Naive thymus-derived CD4-positive, alpha-beta T cell (primary cell): ENCODE measurements at regions not wholly inside any gene's neighbourhood (a gene's known extent, or its start where the extent isn't known, plus 50 kb on each side); places are given as distances from the start of the nearest gene placed in this dataset.

Experiments
- ATAC-seq: fragments of 150-1000 bp; cut with Tn5 transposase; 2 replicates; pipeline ENCODE4 v1.10.0; 2021; ENCODE audit warnings: mild to moderate bottlenecking, moderate library complexity
- CTCF ChIA-PET: fragments of 350-600 bp; sonication (Branson Sonifier 250); formaldehyde crosslinking; loops from one replicate; lab custom pipeline; 2021; ENCODE audit warnings: antibody characterized with exemption; lab: Charles Lee
- POLR2A ChIA-PET: fragments of 350-600 bp; sonication (Branson Sonifier 250); formaldehyde crosslinking; loops from one replicate; lab custom pipeline; 2021; ENCODE audit warnings: antibody characterized with exemption, inconsistent platforms; lab: Charles Lee
- DNase-seq, 9 donors: peaks; one replicate each; pipeline versions ENCODE4 v3.0.0 to v3.0.0-alpha.2; 2020 to 2022; ENCODE audit warnings: mixed read lengths in 1 of 9
- H3K27ac ChIP-seq: one replicate; pipeline ENCODE4 v1.7.0; 2013; ENCODE audit warnings: mild to moderate bottlenecking, low read depth, low read length, moderate library complexity
- H3K27me3 ChIP-seq, 2 donors: one replicate each; pipeline ENCODE4 v1.7.0; 2013; ENCODE audit warnings: low read length in 2 of 2, mild to moderate bottlenecking in 2 of 2, moderate library complexity in 2 of 2; ENCODE audit not compliant: control insufficient read depth in 2 of 2, insufficient read depth in 2 of 2
- H3K36me3 ChIP-seq, 3 experiments: 1 replicate in 2 of 3; 2 replicates in 1 of 3; pipeline ENCODE4 v1.7.0; 2013; ENCODE audit warnings: low read length in 3 of 3, mild to moderate bottlenecking in 3 of 3, moderate library complexity in 1 of 3; ENCODE audit not compliant: insufficient read depth in 3 of 3, control insufficient read depth in 2 of 3
- H3K4me1 ChIP-seq, 2 donors: one replicate each; pipeline ENCODE4 v1.7.0; 2013; ENCODE audit warnings: low read length in 2 of 2, mild to moderate bottlenecking in 2 of 2, moderate library complexity in 1 of 2; ENCODE audit not compliant: control insufficient read depth in 2 of 2, insufficient read depth in 2 of 2
- H3K4me3 ChIP-seq: 2 replicates; pipeline ENCODE4 v1.7.0; 2013; ENCODE audit warnings: mild to moderate bottlenecking, low read length
- H3K9me3 ChIP-seq, 3 experiments: 1 replicate in 2 of 3; 2 replicates in 1 of 3; pipeline ENCODE4 v1.7.0; 2013; ENCODE audit warnings: low read length in 3 of 3; ENCODE audit not compliant: control insufficient read depth in 2 of 3
- H3K27ac Mint-ChIP-seq, 9 donors: one replicate each; pipeline ENCODE4 v1.8.0; 2020 to 2022; ENCODE audit warnings: mixed read lengths in 9 of 9, mild to moderate bottlenecking in 8 of 9, moderate library complexity in 5 of 9, inconsistent platforms in 2 of 9
- H3K27me3 Mint-ChIP-seq, 5 donors: one replicate each; pipeline ENCODE4 v1.8.0; 2021 to 2022; ENCODE audit warnings: mixed read lengths in 5 of 5, mild to moderate bottlenecking in 1 of 5
- H3K36me3 Mint-ChIP-seq, 5 donors: one replicate each; pipeline ENCODE4 v1.8.0; 2020 to 2022; ENCODE audit warnings: mixed read lengths in 5 of 5, mild to moderate bottlenecking in 3 of 5, inconsistent platforms in 1 of 5
- H3K4me1 Mint-ChIP-seq, 7 donors: one replicate each; pipeline ENCODE4 v1.8.0; 2020 to 2022; ENCODE audit warnings: mixed read lengths in 7 of 7, mild to moderate bottlenecking in 3 of 7, inconsistent platforms in 1 of 7
- H3K4me3 Mint-ChIP-seq, 10 donors: one replicate each; pipeline ENCODE4 v1.8.0; 2020 to 2022; ENCODE audit warnings: mild to moderate bottlenecking in 10 of 10, mixed read lengths in 10 of 10, moderate library complexity in 6 of 10, inconsistent platforms in 2 of 10
- H3K9me3 Mint-ChIP-seq, 11 donors: one replicate each; pipeline ENCODE4 v1.8.0; 2020 to 2022; ENCODE audit warnings: mixed read lengths in 11 of 11, mild to moderate bottlenecking in 4 of 11, inconsistent platforms in 1 of 11, moderate library complexity in 1 of 11
- intact Hi-C, 2 donors: fragments of 100-400 bp; cut with micrococcal nuclease; formaldehyde crosslinking; loops; one replicate each; pipeline ENCODE4 v1.15.1; 2023

DNA sequence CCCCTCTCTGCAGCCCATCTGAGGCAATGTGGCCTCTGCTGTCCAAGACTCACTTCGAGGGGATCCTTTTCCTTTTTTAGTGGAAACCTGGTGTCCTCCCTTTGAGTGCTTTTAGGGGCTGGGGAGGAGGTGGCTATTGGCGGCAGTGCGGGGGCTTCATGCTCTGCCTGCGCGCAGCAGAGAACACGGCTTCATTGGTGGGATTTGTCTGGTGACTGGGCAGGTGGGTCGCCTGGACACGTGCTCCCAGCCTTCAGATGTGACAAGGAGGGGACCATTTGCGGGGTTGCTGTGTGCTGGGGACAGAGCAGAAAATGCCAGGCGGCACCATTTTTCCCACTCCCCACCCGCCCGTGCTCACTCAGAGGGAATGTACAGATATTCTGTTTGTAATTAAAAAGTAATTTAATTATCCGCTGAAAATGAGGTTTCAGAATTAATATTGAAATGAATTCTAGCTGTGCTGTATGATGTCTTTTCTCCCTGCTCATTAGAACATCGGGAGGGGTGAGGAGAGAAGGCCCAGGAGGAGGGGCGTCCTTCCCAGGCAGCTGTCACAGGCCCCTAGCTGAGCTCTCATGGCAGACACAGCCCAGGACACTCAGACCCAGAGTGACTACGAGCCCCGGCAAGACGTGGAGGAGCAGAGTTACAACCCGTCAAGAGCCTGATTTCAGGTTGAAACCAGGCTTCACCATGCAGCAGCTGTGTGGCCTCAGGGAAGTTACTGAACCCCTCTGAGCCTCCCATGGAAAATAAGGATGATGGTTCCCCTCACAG is 417.2 kb upstream of the SULF2 start:
- ATAC-seq (no peak), DNase-seq (no peak)
- Mint-ChIP-seq H3K9me3 (peaks cover 0 to 2% (median 0%) of the 10 kb centered on the region in 11 donors), H3K4me1 (no peaks in the 10 kb centered on the region), H3K27me3 (peaks cover 0 to 8% (median 0%) of the 10 kb centered on the region in 5 donors), H3K36me3 (no peaks in the 10 kb centered on the region), H3K27ac (no peak overlapping the region), H3K4me3 (no peak overlapping the region)
- Histone ChIP-seq H3K36me3 (no peaks in the 10 kb centered on the region), H3K4me1 (no peaks in the 10 kb centered on the region), H3K27me3 (no peaks in the 10 kb centered on the region), H3K27ac (no peak overlapping the region), H3K9me3 (no peaks in the 10 kb centered on the region), H3K4me3 (no peak overlapping the region)
- POLR2A ChIA-PET, result no interaction called here
- intact Hi-C loops, result no loop called here
- CTCF ChIA-PET, result no interaction called here

GRCh38 chr20:48201885-48202284 is 416.6 kb upstream of the SULF2 start:
- ATAC-seq, result no peak
- POLR2A ChIA-PET, result no interaction called here
- intact Hi-C loops, result no loop called here

GRCh38 chr20:48201188-48201587 is 415.9 kb upstream of the SULF2 start:
- ChIA-PET POLR2A (no interaction called here), CTCF (no interaction called here)
- H3K27me3 Mint-ChIP-seq, result peaks cover 0 to 13% (median 4%) of the 10 kb centered on the region in 5 donors
- Histone ChIP-seq H3K27me3 (no peaks in the 10 kb centered on the region), H3K27ac (no peak overlapping the region), H3K4me1 (no peaks in the 10 kb centered on the region), H3K9me3 (no peaks in the 10 kb centered on the region), H3K4me3 (no peak overlapping the region), H3K36me3 (no peaks in the 10 kb centered on the region)
- H3K36me3 Mint-ChIP-seq, result no peaks in the 10 kb centered on the region
- peaks cover 0 to 2% (median 0%) of the 10 kb centered on the region in 11 donors for H3K9me3 Mint-ChIP-seq
- ATAC-seq (no peak), DNase-seq (no peak)
- no peak overlapping the region for H3K4me3 Mint-ChIP-seq
- no peak overlapping the region for H3K27ac Mint-ChIP-seq
- no peaks in the 10 kb centered on the region for H3K4me1 Mint-ChIP-seq
- intact Hi-C loops, result no loop called here

More at GRCh38 chr20:48201885-48202284, 416.6 kb upstream of the SULF2 start:
- no peaks in the 10 kb centered on the region for H3K36me3 ChIP-seq
- Mint-ChIP-seq H3K9me3 (peaks cover 0 to 2% (median 0%) of the 10 kb centered on the region in 11 donors), H3K27ac (no peak overlapping the region), H3K36me3 (no peaks in the 10 kb centered on the region), H3K27me3 (peaks cover 0 to 13% (median 4%) of the 10 kb centered on the region in 5 donors), H3K4me1 (no peaks in the 10 kb centered on the region), H3K4me3 (no peak overlapping the region)
- no peaks in the 10 kb centered on the region for H3K9me3 ChIP-seq
- no peak overlapping the region for H3K27ac ChIP-seq
- no peak for DNase-seq
- no peaks in the 10 kb centered on the region for H3K27me3 ChIP-seq
- no peaks in the 10 kb centered on the region for H3K4me1 ChIP-seq
- CTCF ChIA-PET, result no interaction called here
- H3K4me3 ChIP-seq, result no peak overlapping the region

DNA sequence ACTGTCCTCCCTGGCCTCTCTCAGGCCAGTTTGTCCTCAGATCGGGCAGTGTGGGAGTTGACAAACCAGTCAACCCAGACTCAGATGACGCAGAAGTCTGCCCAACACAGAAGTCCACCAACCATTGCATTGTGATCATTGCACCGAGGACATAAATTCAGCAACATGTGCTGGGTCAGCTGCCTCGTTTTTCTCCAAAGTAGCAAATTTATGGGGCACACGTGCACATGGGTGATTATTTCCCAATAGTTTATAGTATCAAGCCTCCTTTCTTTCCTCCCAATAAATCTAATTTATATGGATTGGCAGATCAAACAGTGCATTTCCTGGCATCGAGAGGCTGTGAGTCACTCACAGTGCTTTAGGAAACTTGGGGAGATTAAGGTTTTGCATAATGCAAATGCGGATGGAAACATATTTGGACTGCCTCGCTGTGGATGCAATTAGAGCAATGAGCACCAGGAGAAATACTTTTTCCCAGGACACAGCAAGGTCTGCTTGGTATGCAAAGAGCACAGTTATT is 413.7 kb upstream of the SULF2 start:
- ATAC-seq (no peak), DNase-seq (no peak)
- no peaks in the 10 kb centered on the region for H3K36me3 ChIP-seq
- no peaks in the 10 kb centered on the region for H3K9me3 ChIP-seq
- H3K4me1 ChIP-seq, result no peaks in the 10 kb centered on the region
- H3K4me3 ChIP-seq, result no peak overlapping the region
- peaks cover 0 to under 1% (median 0%) of the 10 kb centered on the region in 11 donors for H3K9me3 Mint-ChIP-seq
- ChIA-PET POLR2A (no interaction called here), CTCF (no interaction called here)
- intact Hi-C loops, result no loop called here
- H3K27me3 ChIP-seq, result no peaks in the 10 kb centered on the region
- peaks cover 0 to 11% (median 2%) of the 10 kb centered on the region in 5 donors for H3K27me3 Mint-ChIP-seq
- H3K27ac Mint-ChIP-seq, result no peak overlapping the region
- H3K27ac ChIP-seq, result no peak overlapping the region
- no peaks in the 10 kb centered on the region for H3K4me1 Mint-ChIP-seq
- H3K36me3 Mint-ChIP-seq, result no peaks in the 10 kb centered on the region
- no peak overlapping the region for H3K4me3 Mint-ChIP-seq

GRCh38 chr20:48197066-48197465 is 411.8 kb upstream of the SULF2 start:
- Histone ChIP-seq H3K4me1 (no peaks in the 10 kb centered on the region), H3K4me3 (no peak overlapping the region), H3K36me3 (no peaks in the 10 kb centered on the region), H3K27ac (no peak overlapping the region), H3K27me3 (no peaks in the 10 kb centered on the region), H3K9me3 (no peaks in the 10 kb centered on the region)
- DNase-seq (no peak), ATAC-seq (no peak)
- H3K4me3 Mint-ChIP-seq, result no peak overlapping the region
- H3K27me3 Mint-ChIP-seq, result peaks cover 0 to 11% (median 0%) of the 10 kb centered on the region in 5 donors
- POLR2A ChIA-PET, result no interaction called here
- H3K27ac Mint-ChIP-seq, result no peak overlapping the region
- peaks cover 0 to 1% (median 0%) of the 10 kb centered on the region in 11 donors for H3K9me3 Mint-ChIP-seq
- CTCF ChIA-PET, result no interaction called here
- no peaks in the 10 kb centered on the region for H3K36me3 Mint-ChIP-seq
- intact Hi-C loops, result no loop called here
- H3K4me1 Mint-ChIP-seq, result no peaks in the 10 kb centered on the region

GRCh38 chr20:48196486-48196885 is 411.2 kb upstream of the SULF2 start:
- H3K9me3 ChIP-seq, result no peaks in the 10 kb centered on the region
- H3K4me3 Mint-ChIP-seq, result no peak overlapping the region
- intact Hi-C loops, result no loop called here
- DNase-seq (no peak), ATAC-seq (no peak)
- no peak overlapping the region for H3K27ac ChIP-seq
- peaks cover 0 to 1% (median 0%) of the 10 kb centered on the region in 11 donors for H3K9me3 Mint-ChIP-seq
- no peaks in the 10 kb centered on the region for H3K36me3 ChIP-seq
- H3K4me1 Mint-ChIP-seq, result no peaks in the 10 kb centered on the region
- CTCF ChIA-PET, result no interaction called here
- H3K27me3 Mint-ChIP-seq, result peaks cover 0 to 11% (median 0%) of the 10 kb centered on the region in 5 donors
- H3K4me3 ChIP-seq, result no peak overlapping the region
- H3K4me1 ChIP-seq, result no peaks in the 10 kb centered on the region
- H3K27ac Mint-ChIP-seq, result no peak overlapping the region
- POLR2A ChIA-PET, result no interaction called here
- H3K27me3 ChIP-seq, result no peaks in the 10 kb centered on the region
- no peaks in the 10 kb centered on the region for H3K36me3 Mint-ChIP-seq

DNA sequence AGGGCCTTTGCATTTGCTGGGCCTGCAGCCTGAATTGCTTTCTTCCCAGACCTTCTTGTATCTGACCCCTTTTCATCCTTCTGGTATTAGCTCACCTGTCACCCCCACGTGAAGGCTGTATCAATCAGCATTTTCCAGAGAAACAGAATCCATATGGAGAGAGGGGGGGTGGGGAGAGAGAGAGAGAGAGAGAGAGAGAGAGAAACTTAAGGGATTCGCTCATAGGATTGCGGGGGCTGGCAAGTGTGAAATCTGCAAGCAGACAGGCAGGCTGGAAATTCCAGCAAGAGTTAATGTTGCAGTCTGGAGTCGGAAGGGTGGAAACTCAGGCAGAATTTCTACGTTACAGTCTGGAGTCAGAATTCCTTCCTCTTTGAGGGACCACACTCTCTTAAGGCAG is 410.7 kb upstream of the SULF2 start:
- Histone ChIP-seq H3K4me1 (no peaks in the 10 kb centered on the region), H3K36me3 (no peaks in the 10 kb centered on the region), H3K4me3 (no peak overlapping the region), H3K9me3 (no peaks in the 10 kb centered on the region), H3K27ac (no peak overlapping the region), H3K27me3 (no peaks in the 10 kb centered on the region)
- no peak for ATAC-seq
- intact Hi-C loops, result no loop called here
- Mint-ChIP-seq H3K27me3 (peaks cover 0 to 11% (median 0%) of the 10 kb centered on the region in 5 donors), H3K36me3 (no peaks in the 10 kb centered on the region), H3K27ac (no peak overlapping the region), H3K4me3 (no peak overlapping the region), H3K9me3 (peaks cover 0 to 1% (median 0%) of the 10 kb centered on the region in 11 donors), H3K4me1 (no peaks in the 10 kb centered on the region)
- ChIA-PET CTCF (no interaction called here), POLR2A (interaction anchor here (0.7 kb wide), 1 partner anchor 514 kb away, joined by 3 read pairs; no protein-coding TSS in a partner anchor)
- no peak for DNase-seq
